Kidney epithelial cell (primary cell): ENCODE measurements at regions not wholly inside any gene's neighbourhood (a gene's known extent, or its start where the extent isn't known, plus 50 kb on each side); places are given as distances from the start of the nearest gene placed in this dataset.

Source experiments
- DNase-seq: peaks from one replicate; pipeline ENCODE4 v3.0.0-alpha.2; 2010; ENCODE audit warnings: low read depth
- H3K27me3 ChIP-seq: 2 replicates; pipeline ENCODE4 v1.6.0; 2011; ENCODE audit warnings: low read length; ENCODE audit not compliant: control insufficient read depth, insufficient read depth
- H3K36me3 ChIP-seq: 2 replicates; pipeline ENCODE4 v1.5.1; 2011; ENCODE audit warnings: low read length; ENCODE audit not compliant: control insufficient read depth, insufficient read depth
- H3K4me3 ChIP-seq: 2 replicates; pipeline ENCODE4 v1.5.1; 2011; ENCODE audit warnings: low read depth, mild to moderate bottlenecking, control low read depth, low read length
- TF ChIP-seq, protein P1 (sequence below): IDR thresholded peaks from 2 replicates; pipeline ENCODE4 v1.5.1; 2011; ENCODE audit warnings: mild to moderate bottlenecking, moderate library complexity, low read length, control low read depth, inconsistent platforms; ENCODE audit not compliant: insufficient read depth, poor library complexity, severe bottlenecking

DNA sequence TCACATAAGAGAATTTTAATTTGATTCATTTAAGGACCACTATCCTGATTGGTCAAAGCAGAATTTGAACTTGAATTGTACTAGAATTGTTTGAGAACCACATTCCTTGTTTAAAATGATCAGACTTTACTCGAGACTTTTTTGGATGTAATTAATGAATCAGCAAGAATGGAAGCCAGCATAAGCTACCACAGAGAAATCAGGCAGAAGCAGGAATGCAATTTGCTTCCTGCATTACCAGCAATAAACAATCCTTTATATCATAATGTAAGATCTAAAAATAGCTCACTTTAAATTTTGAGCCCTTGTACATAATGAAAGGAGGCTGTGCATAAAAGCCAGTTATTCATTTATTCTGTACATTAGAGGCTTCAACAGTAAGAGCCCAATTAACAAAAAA lies 119.8 kb upstream of the BACE2 start:
- DNase-seq, result no peak
- Histone ChIP-seq H3K27me3 (no peaks in the 10 kb centered on the region), H3K4me3 (no peak overlapping the region), H3K36me3 (no peaks in the 10 kb centered on the region)
- TF ChIP-seq, protein P1, sequence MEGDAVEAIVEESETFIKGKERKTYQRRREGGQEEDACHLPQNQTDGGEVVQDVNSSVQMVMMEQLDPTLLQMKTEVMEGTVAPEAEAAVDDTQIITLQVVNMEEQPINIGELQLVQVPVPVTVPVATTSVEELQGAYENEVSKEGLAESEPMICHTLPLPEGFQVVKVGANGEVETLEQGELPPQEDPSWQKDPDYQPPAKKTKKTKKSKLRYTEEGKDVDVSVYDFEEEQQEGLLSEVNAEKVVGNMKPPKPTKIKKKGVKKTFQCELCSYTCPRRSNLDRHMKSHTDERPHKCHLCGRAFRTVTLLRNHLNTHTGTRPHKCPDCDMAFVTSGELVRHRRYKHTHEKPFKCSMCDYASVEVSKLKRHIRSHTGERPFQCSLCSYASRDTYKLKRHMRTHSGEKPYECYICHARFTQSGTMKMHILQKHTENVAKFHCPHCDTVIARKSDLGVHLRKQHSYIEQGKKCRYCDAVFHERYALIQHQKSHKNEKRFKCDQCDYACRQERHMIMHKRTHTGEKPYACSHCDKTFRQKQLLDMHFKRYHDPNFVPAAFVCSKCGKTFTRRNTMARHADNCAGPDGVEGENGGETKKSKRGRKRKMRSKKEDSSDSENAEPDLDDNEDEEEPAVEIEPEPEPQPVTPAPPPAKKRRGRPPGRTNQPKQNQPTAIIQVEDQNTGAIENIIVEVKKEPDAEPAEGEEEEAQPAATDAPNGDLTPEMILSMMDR, result no peak

DNA sequence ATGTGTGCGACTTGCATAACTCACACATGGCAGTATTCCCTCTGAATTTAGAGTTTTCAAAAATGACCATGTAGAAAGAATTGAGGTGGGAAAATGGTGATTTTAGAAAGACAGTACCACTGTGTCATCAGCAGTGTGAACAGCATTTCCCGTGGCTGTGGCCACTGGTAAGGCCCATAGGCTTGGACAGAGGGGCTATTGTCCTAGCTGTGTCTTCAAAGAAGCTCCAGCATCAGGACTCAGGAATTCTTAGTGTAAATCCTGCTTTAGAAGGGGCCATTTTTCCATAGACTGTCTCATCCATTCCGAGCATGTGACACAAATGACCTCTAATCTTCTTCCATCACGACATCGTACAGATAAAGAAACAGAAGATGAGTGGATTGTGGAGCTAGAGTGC lies 119.3 kb upstream of the BACE2 start:
- no peaks in the 10 kb centered on the region for H3K36me3 ChIP-seq
- TF ChIP-seq, protein P1, result no peak
- H3K4me3 ChIP-seq, result no peak overlapping the region
- no peak for DNase-seq
- no peaks in the 10 kb centered on the region for H3K27me3 ChIP-seq

DNA sequence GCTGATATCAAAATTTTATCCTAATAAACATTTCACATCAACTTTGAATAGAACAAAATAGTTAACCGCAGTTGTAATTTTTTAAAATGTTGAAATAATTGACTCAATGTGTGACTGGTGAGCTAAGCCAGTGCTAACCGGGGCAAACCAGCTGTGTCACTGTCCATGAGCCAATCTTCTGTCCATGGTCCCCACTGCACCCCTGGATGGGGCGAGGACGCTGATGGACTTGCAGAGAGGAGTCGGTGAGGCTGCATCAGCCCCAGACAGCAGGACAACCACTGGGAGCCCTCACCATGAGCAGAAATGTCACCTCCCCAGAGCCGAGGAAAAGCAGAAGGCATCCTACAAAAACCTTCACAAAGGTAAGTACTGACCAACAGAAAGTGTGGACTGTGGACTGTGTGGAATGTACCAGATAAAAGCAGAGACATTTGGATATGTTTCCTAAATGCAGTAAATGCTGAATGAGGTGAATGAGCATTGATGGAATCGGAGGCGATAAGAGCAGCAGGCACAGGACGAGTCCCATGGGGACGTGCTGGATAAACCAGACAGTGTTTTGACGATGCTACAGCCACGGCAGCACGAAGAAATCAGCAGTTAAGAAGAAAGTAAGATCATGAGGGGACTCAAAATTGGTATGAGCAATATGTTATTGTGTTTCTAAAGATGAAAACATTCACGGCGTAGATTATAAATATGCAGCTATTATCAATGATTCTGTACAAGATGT lies 115.0 kb upstream of the BACE2 start:
- Histone ChIP-seq H3K4me3 (no peak overlapping the region), H3K27me3 (no peaks in the 10 kb centered on the region), H3K36me3 (no peaks in the 10 kb centered on the region)
- TF ChIP-seq, protein P1, result no peak
- DNase-seq, result no peak

DNA sequence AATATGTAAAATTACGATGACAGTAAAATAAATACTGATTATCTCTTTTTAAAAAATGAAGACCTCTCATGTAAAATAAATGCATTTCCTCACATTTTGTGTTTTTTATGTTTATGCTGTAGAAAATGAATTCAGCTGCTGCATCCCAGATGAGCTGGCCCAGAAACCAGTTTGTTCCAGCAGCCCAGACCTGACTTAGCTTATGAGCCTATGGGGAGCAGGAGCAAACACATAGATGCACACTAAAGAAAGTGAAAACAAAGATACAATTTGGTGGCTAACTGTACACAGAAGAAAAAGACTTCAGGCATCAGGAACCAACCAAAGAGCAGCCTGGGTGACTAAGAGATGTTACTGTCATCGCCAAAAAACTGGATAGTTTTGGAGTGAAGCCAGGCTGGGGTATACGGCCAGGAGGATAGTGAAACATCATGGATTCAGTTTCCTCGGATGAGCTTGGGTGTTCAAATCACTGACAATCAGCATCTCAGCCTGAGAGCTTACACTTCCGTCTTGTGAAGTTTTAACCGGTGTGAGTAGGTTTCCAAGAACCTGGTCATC lies 113.9 kb upstream of the BACE2 start:
- no peak for DNase-seq
- TF ChIP-seq, protein P1, result no peak
- H3K4me3 ChIP-seq, result no peak overlapping the region
- H3K36me3 ChIP-seq, result no peaks in the 10 kb centered on the region
- H3K27me3 ChIP-seq, result no peaks in the 10 kb centered on the region

DNA sequence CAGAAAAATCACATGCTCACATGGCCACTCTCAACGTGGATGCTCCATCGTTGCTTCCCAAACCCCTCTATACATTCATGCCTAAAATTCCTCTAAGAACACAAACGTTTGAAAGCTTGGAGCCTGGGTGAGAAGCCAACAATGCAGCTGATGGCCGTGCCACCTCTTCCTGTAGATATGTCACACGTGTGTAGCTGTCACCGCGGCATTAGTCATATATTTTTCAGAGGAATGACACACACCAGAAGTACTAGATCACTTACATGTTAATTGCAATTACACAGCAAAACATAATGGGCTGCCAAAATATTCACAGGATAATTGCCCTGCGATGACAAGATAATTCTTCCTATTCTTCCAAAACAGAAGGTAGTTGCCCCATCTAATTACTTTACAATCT lies 112.7 kb upstream of the BACE2 start:
- no peak for DNase-seq
- TF ChIP-seq, protein P1, result no peak
- Histone ChIP-seq H3K27me3 (no peaks in the 10 kb centered on the region), H3K4me3 (no peak overlapping the region), H3K36me3 (no peaks in the 10 kb centered on the region)

DNA sequence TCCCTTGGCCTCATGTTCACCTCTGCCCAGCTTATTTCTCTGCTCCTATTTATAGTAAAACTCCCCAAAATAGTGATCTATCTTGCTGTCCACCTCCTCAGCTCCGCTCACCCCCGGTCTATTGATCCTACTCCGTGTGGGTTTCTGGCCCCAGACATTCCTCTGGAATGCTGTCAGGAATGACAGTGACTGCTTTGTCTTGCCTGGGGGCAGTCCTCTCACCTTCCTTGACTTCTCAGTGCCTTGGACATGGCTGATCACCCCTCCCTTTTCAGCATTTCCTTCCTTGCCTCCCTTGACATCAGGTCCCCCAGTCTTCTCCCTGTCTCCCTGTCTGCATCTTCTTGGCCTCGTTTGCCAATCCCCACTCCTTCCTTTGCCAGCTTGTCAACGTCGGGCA lies 108.1 kb upstream of the BACE2 start:
- TF ChIP-seq, protein P1, result no peak
- H3K27me3 ChIP-seq, result no peaks in the 10 kb centered on the region
- no peak for DNase-seq

More for the DNA sequence above, 108.1 kb upstream of the BACE2 start:
- Histone ChIP-seq H3K4me3 (no peak overlapping the region), H3K36me3 (no peaks in the 10 kb centered on the region)
